ENCODE measurements at regions not wholly inside any gene's neighbourhood (a gene's known extent, or its start where the extent isn't known, plus 50 kb on each side); places are given as distances from the start of the nearest gene placed in this dataset.

GRCh38 chr2:37589298-37589697 lies 82.1 kb downstream of the CDC42EP3 start:
- no peak for TF ChIP-seq CTCF (conservative IDR thresholded peaks at IDR 0.05; ENCODE audit: low read depth, low read length)
- TF ChIP-seq EZH2 (IDR thresholded peaks at IDR 0.05; ENCODE audit: low read length, unreplicated experiment), result no peak
- no peak for TF ChIP-seq EZH2phosphoT487 (IDR thresholded peaks at IDR 0.05; ENCODE audit: borderline replicate concordance, low read length)
